Lower leg skin (tissue), 3 donors: ENCODE measurements at regions not wholly inside any gene's neighbourhood (a gene's known extent, or its start where the extent isn't known, plus 50 kb on each side); places are given as distances from the start of the nearest gene placed in this dataset.

Source experiments
- POLR2A ChIP-seq, 2 donors: fragments of 450-650 bp; IDR thresholded peaks; one replicate each; pipeline ENCODE4 v1.6.1; 2016 to 2017; ENCODE audit warnings: antibody characterized with exemption in 2 of 2, mild to moderate bottlenecking in 1 of 2, moderate library complexity in 1 of 2
- TF ChIP-seq, protein P1 (sequence below), 3 donors: fragments of 450-650 bp; IDR thresholded peaks; one replicate each; pipeline ENCODE4 v1.5.1; 2016; ENCODE audit warnings: antibody characterized with exemption in 3 of 3, mild to moderate bottlenecking in 3 of 3, moderate library complexity in 2 of 3

DNA sequence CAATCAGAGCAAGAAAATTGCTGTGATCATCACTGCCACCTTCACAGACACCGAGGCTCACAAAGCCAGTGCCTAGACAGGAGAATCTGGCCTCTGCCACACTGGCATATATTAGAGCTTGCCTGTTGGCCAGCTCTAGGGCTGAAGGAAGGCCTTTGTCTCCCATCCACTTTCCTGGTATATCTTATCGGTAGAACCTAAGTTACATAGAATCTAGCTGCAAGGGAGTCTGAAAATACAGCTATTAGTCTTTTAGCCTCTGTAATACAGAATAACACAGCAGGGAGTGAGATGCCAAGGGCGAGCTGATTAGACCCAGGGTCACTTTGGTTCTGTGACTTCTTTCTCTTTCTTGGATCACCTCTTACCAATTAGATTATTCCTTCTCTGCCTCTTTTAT lies 154.9 kb upstream of the KL start:
- TF ChIP-seq, protein P1, sequence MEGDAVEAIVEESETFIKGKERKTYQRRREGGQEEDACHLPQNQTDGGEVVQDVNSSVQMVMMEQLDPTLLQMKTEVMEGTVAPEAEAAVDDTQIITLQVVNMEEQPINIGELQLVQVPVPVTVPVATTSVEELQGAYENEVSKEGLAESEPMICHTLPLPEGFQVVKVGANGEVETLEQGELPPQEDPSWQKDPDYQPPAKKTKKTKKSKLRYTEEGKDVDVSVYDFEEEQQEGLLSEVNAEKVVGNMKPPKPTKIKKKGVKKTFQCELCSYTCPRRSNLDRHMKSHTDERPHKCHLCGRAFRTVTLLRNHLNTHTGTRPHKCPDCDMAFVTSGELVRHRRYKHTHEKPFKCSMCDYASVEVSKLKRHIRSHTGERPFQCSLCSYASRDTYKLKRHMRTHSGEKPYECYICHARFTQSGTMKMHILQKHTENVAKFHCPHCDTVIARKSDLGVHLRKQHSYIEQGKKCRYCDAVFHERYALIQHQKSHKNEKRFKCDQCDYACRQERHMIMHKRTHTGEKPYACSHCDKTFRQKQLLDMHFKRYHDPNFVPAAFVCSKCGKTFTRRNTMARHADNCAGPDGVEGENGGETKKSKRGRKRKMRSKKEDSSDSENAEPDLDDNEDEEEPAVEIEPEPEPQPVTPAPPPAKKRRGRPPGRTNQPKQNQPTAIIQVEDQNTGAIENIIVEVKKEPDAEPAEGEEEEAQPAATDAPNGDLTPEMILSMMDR (IDR thresholded peaks at IDR 0.05) = no peak
- no peak for TF ChIP-seq POLR2A (IDR thresholded peaks at IDR 0.05)
